H1 (cell line): ENCODE measurements at regions not wholly inside any gene's neighbourhood (a gene's known extent, or its start where the extent isn't known, plus 50 kb on each side); places are given as distances from the start of the nearest gene placed in this dataset.

Experiments used
- CTCF ChIA-PET: fragments of 300-600 bp; sonication (Branson Sonifier 250); formaldehyde crosslinking; loops from one replicate; lab custom pipeline; 2021; ENCODE audit not compliant: partially characterized antibody; lab: Charles Lee
- POLR2A ChIA-PET: fragments of 300-600 bp; sonication (Branson Sonifier 250); formaldehyde crosslinking; loops from one replicate; lab custom pipeline; 2021; ENCODE audit warnings: inconsistent platforms; ENCODE audit not compliant: partially characterized antibody; lab: Charles Lee
- DNase-seq, 2 experiments: peaks; one replicate each; pipeline versions ENCODE4 v3.0.0 to v3.0.0-alpha.2; 2010 to 2022; ENCODE audit warnings: low spot score in 2 of 2, low read depth in 1 of 2, mixed read lengths in 1 of 2
- FAIRE-seq: peaks from 2 replicates; lab custom pipeline; 2011; peaks lifted over from hg19 to GRCh38; lab: Jason Lieb, UNC
- H2AFZ ChIP-seq: 2 replicates; pipeline ENCODE4 v1.8.1; 2012; ENCODE audit warnings: low read length, inconsistent platforms
- H2AK5ac ChIP-seq: 2 replicates; pipeline ENCODE4 v1.6.1; 2013; ENCODE audit warnings: low read depth, low read length
- H2BK120ac ChIP-seq: replicated peaks from 2 replicates; pipeline ENCODE3; 2013; ENCODE audit warnings: low read depth, low read length, inconsistent platforms
- H2BK12ac ChIP-seq: 2 replicates; pipeline ENCODE4 v1.6.1; 2013; ENCODE audit warnings: low read depth, low read length
- H2BK15ac ChIP-seq: 2 replicates; pipeline ENCODE4 v1.6.1; 2013; ENCODE audit warnings: low read length
- H2BK20ac ChIP-seq: 2 replicates; pipeline ENCODE4 v1.6.1; 2013; ENCODE audit warnings: low read length
- H2BK5ac ChIP-seq: 2 replicates; pipeline ENCODE4 v1.6.1; 2013; ENCODE audit warnings: low read depth, low read length
- H3K14ac ChIP-seq: 2 replicates; pipeline ENCODE4 v1.6.1; 2013; ENCODE audit warnings: inconsistent platforms; ENCODE audit not compliant: insufficient read length
- H3K18ac ChIP-seq: 2 replicates; pipeline ENCODE4 v1.6.1; 2013; ENCODE audit warnings: low read length; ENCODE audit errors: extremely low read depth
- H3K23ac ChIP-seq: 2 replicates; pipeline ENCODE4 v1.6.1; 2013; ENCODE audit warnings: inconsistent platforms; ENCODE audit not compliant: insufficient read length
- H3K23me2 ChIP-seq: 2 replicates; pipeline ENCODE4 v1.6.1; 2013; ENCODE audit warnings: low read depth, low read length
- H3K27ac ChIP-seq: 2 replicates; pipeline ENCODE4 v1.6.1; 2011; ENCODE audit warnings: low read depth, low read length, inconsistent platforms
- H3K27me3 ChIP-seq, 4 experiments: replicated peaks in 1 of 4; 1 replicate in 1 of 4; 2 replicates in 3 of 4; pipeline versions ENCODE4 v1.6.1 to v1.8.1; 2011 to 2013; ENCODE audit warnings: low read length in 3 of 4, mild to moderate bottlenecking in 3 of 4, inconsistent platforms in 2 of 4, mixed read lengths in 2 of 4, moderate library complexity in 1 of 4; ENCODE audit not compliant: control insufficient read depth in 3 of 4, insufficient read depth in 3 of 4; ENCODE audit errors: extremely low read depth in 1 of 4
- H3K36me3 ChIP-seq, 4 experiments: 2 replicates each; pipeline versions ENCODE4 v1.6.1 to v1.8.1; 2011 to 2013; ENCODE audit warnings: mild to moderate bottlenecking in 4 of 4, low read length in 3 of 4, moderate library complexity in 2 of 4, control low read depth in 1 of 4, inconsistent platforms in 1 of 4; ENCODE audit not compliant: insufficient read depth in 4 of 4, control insufficient read depth in 2 of 4
- H3K4ac ChIP-seq: replicated peaks from 2 replicates; pipeline ENCODE3; 2013; ENCODE audit warnings: low read length, low read depth, mixed read lengths, inconsistent platforms; ENCODE audit not compliant: insufficient read length
- H3K4me1 ChIP-seq, 4 experiments: replicated peaks in 1 of 4; 1 replicate in 1 of 4; 2 replicates in 3 of 4; pipeline versions ENCODE4 v1.6.1 to v1.8.1; 2011 to 2013; ENCODE audit warnings: low read length in 3 of 4, inconsistent platforms in 2 of 4, mixed read lengths in 1 of 4; ENCODE audit not compliant: insufficient read depth in 4 of 4, control insufficient read depth in 3 of 4
- H3K4me2 ChIP-seq, 2 experiments: 2 replicates each; pipeline versions ENCODE4 v1.6.1 to v1.8.1; 2011 to 2013; ENCODE audit warnings: low read depth in 2 of 2, low read length in 2 of 2, control low read depth in 1 of 2, inconsistent platforms in 1 of 2, mild to moderate bottlenecking in 1 of 2; ENCODE audit not compliant: insufficient read depth in 1 of 2
- H3K4me3 ChIP-seq, 4 experiments: fragments of 200-600, 300-600 bp in 1 of 4; sonication (generic), shearing (Covaris generic), sonication (Bioruptor Twin) in 1 of 4; 2 replicates each; pipeline versions ENCODE4 v1.5.1 to v1.8.1; 2011 to 2016; ENCODE audit warnings: low read length in 4 of 4, low read depth in 3 of 4, control low read depth in 2 of 4, inconsistent platforms in 2 of 4, mild to moderate bottlenecking in 2 of 4, mixed read lengths in 1 of 4, moderate library complexity in 1 of 4; ENCODE audit not compliant: insufficient read depth in 2 of 4; ENCODE audit errors: extremely low read depth in 1 of 4
- H3K56ac ChIP-seq: replicated peaks from 2 replicates; pipeline ENCODE3; 2013; ENCODE audit warnings: low read depth, mild to moderate bottlenecking, mixed read lengths, low read length, inconsistent platforms; ENCODE audit not compliant: insufficient read length
- H3K79me1 ChIP-seq: 2 replicates; pipeline ENCODE4 v1.6.1; 2013; ENCODE audit warnings: low read depth, low read length, control low read depth
- H3K79me2 ChIP-seq, 2 experiments: 2 replicates each; pipeline versions ENCODE4 v1.6.1 to v1.8.1; 2012 to 2013; ENCODE audit warnings: low read length in 2 of 2, mild to moderate bottlenecking in 2 of 2, inconsistent platforms in 1 of 2; ENCODE audit not compliant: insufficient read depth in 2 of 2, control insufficient read depth in 1 of 2
- H3K9ac ChIP-seq, 4 experiments: replicated peaks in 1 of 4; 1 replicate in 1 of 4; 2 replicates in 3 of 4; pipeline versions ENCODE4 v1.6.1 to v1.8.1; 2011 to 2013; ENCODE audit warnings: low read depth in 3 of 4, low read length in 3 of 4, control low read depth in 2 of 4, mild to moderate bottlenecking in 2 of 4, moderate library complexity in 2 of 4, inconsistent platforms in 1 of 4; ENCODE audit errors: extremely low read depth in 1 of 4
- H3K9me3 ChIP-seq, 2 experiments: 2 replicates each; pipeline versions ENCODE4 v1.6.1 to v1.8.1; 2012 to 2013; ENCODE audit warnings: mild to moderate bottlenecking in 2 of 2, moderate library complexity in 2 of 2, control low read depth in 1 of 2, inconsistent platforms in 1 of 2, low read depth in 1 of 2, low read length in 1 of 2, mixed read lengths in 1 of 2; ENCODE audit not compliant: insufficient read depth in 2 of 2
- H4K20me1 ChIP-seq, 2 experiments: replicated peaks in 1 of 2; 2 replicates each; pipeline versions ENCODE3 to v1.8.1; 2011 to 2013; ENCODE audit warnings: inconsistent platforms in 2 of 2, low read length in 2 of 2, mild to moderate bottlenecking in 1 of 2; ENCODE audit not compliant: insufficient read depth in 2 of 2, control insufficient read depth in 1 of 2
- H4K5ac ChIP-seq: 2 replicates; pipeline ENCODE4 v1.6.1; 2013; ENCODE audit warnings: low read length, low read depth, mixed read lengths, inconsistent platforms; ENCODE audit not compliant: insufficient read length
- H4K8ac ChIP-seq: 2 replicates; pipeline ENCODE4 v1.8.0; 2013; ENCODE audit warnings: mild to moderate bottlenecking, moderate library complexity, low read length, inconsistent platforms; ENCODE audit not compliant: insufficient read depth; ENCODE audit errors: extremely low read depth
- H4K91ac ChIP-seq: replicated peaks from 2 replicates; pipeline ENCODE3; 2013; ENCODE audit warnings: low read length, mixed read lengths, inconsistent platforms; ENCODE audit not compliant: insufficient read length
- CBX8 ChIP-seq: fragments of 300-800, 300-1000 bp; sonication (generic); IDR thresholded peaks from 2 replicates; pipeline ENCODE4 v1.7.1; 2016; ENCODE audit warnings: low read depth, low read length, borderline replicate concordance
- CHD1 ChIP-seq: IDR thresholded peaks from 2 replicates; pipeline ENCODE4 v1.6.1; 2012; ENCODE audit warnings: low read depth, low read length, improper control_type of control experiment
- CREB1 ChIP-seq: IDR thresholded peaks from 2 replicates; pipeline ENCODE4 v1.6.1; 2012; ENCODE audit warnings: inconsistent platforms
- RFX5 ChIP-seq: IDR thresholded peaks from 2 replicates; pipeline ENCODE4 v1.6.1; 2011; ENCODE audit warnings: low read depth, low read length, improper control_type of control experiment, borderline replicate concordance
- RNF2 ChIP-seq: fragments of 200-900, 300-1000 bp; sonication (generic); IDR thresholded peaks from 2 replicates; pipeline ENCODE4 v1.7.1; 2016; ENCODE audit warnings: borderline replicate concordance, low read depth, mild to moderate bottlenecking, antibody characterized with exemption, low read length; ENCODE audit not compliant: poor library complexity, severe bottlenecking; ENCODE audit errors: missing control alignments
- RXRA ChIP-seq: IDR thresholded peaks from 2 replicates; pipeline ENCODE4 v1.6.1; 2011; ENCODE audit warnings: low read depth, mild to moderate bottlenecking, low read length, moderate library complexity; ENCODE audit not compliant: insufficient read depth
- SIX5 ChIP-seq: IDR thresholded peaks from 2 replicates; pipeline ENCODE4 v1.6.1; 2011; ENCODE audit warnings: mild to moderate bottlenecking, low read depth, low read length
- SP2 ChIP-seq: IDR thresholded peaks from 2 replicates; pipeline ENCODE4 v1.6.1; 2012; ENCODE audit warnings: mild to moderate bottlenecking, low read length, inconsistent platforms
- TAF1 ChIP-seq: IDR thresholded peaks from 2 replicates; pipeline ENCODE4 v1.6.1; 2011; ENCODE audit warnings: mild to moderate bottlenecking, low read depth, low read length
- TAF7 ChIP-seq: optimal IDR thresholded peaks from 2 replicates; pipeline ENCODE3; 2011; ENCODE audit warnings: low read depth, mild to moderate bottlenecking, inconsistent platforms, low read length, moderate library complexity, borderline replicate concordance
- USF2 ChIP-seq: IDR thresholded peaks from 2 replicates; pipeline ENCODE4 v1.6.1; 2011; ENCODE audit warnings: low read length, improper control_type of control experiment
- ZNF274 ChIP-seq: IDR thresholded peaks from 2 replicates; pipeline ENCODE4 v1.7.0; 2012; ENCODE audit warnings: low read length, borderline replicate concordance; ENCODE audit errors: extremely low read depth
- WGBS, 2 experiments: shearing (Covaris generic) in 1 of 2; methylation state at CpG; one replicate each; pipeline versions ENCODE4 v1.1.6 to v1.1.7; 2013 to 2015; ENCODE audit warnings: low lambda C conversion rate in 2 of 2, mixed read lengths in 2 of 2, inconsistent platforms in 1 of 2, low coverage in 1 of 2, missing lambda C conversion rate in 1 of 2; ENCODE audit not compliant: insufficient replicate concordance in 2 of 2, insufficient coverage in 1 of 2, insufficient read length in 1 of 2; ENCODE audit errors: extremely low coverage in 1 of 2, missing lambda C conversion rate in 1 of 2; 5-methylcytosine and 5-hydroxymethylcytosine counted together

GRCh38 chr12:13386323-13387039 lies 190.0 kb downstream of the EMP1 start:
- no peaks in the 10 kb centered on the region for H3K36me3 ChIP-seq
- no peak overlapping the region for H2AK5ac ChIP-seq
- H3K23ac ChIP-seq: no peak overlapping the region
- H2BK120ac ChIP-seq: no peak overlapping the region
- no peak overlapping the region for H2BK12ac ChIP-seq
- H3K23me2 ChIP-seq: no peaks in the 10 kb centered on the region
- no peak overlapping the region for H3K27ac ChIP-seq
- DNase-seq (peak in 1 of 2 experiments; percentile 24), FAIRE-seq (no peak)
- H3K9ac ChIP-seq: no peak overlapping the region
- 82% methylated on average over 3 of the region's 3 CpGs; no CpG with 5 or more reads in 1 of the 2 experiments for WGBS, 2 experiments
- no peaks in the 10 kb centered on the region for H3K79me1 ChIP-seq
- no peak overlapping the region for H4K8ac ChIP-seq
- H2BK20ac ChIP-seq: no peak overlapping the region
- no peaks in the 10 kb centered on the region for H3K79me2 ChIP-seq
- ChIA-PET CTCF (interaction anchor here (1.2 kb wide), 1 partner anchor 9 kb away, joined by 4 read pairs; no protein-coding TSS in a partner anchor), POLR2A (no interaction called here)
- H3K14ac ChIP-seq: no peak overlapping the region
- no peak overlapping the region for H2BK15ac ChIP-seq
- H3K18ac ChIP-seq: no peak overlapping the region
- H4K20me1 ChIP-seq: no peaks in the 10 kb centered on the region
- H2BK5ac ChIP-seq: no peak overlapping the region
- no peak overlapping the region for H2AFZ ChIP-seq
- H3K56ac ChIP-seq: no peak overlapping the region
- no peak overlapping the region for H4K5ac ChIP-seq
- no peaks in the 10 kb centered on the region; a peak in 1 of 7 replicates for H3K27me3 ChIP-seq
- H4K91ac ChIP-seq: no peak overlapping the region
- H3K4ac ChIP-seq: no peak overlapping the region
- H3K9me3 ChIP-seq: no peaks in the 10 kb centered on the region
- H3K4me2 ChIP-seq: no peak overlapping the region
- no peak overlapping the region for H3K4me3 ChIP-seq
- no peaks in the 10 kb centered on the region for H3K4me1 ChIP-seq
- TF ChIP-seq SIX5 (no peak), USF2 (no peak), SP2 (no peak), RFX5 (no peak), CBX8 (no peak), TAF7 (no peak), TAF1 (no peak), CREB1 (no peak), CHD1 (no peak), RXRA (no peak), ZNF274 (no peak), RNF2 (no peak)
